ENCODE measurements at regions not wholly inside any gene's neighbourhood (a gene's known extent, or its start where the extent isn't known, plus 50 kb on each side); places are given as distances from the start of the nearest gene placed in this dataset.

- intact Hi-C loops (cut with DNase I) = no loop called here
- no peaks in the 10 kb centered on the region for H3K36me3 ChIP-seq
- TF ChIP-seq POLR2A (IDR thresholded peaks at IDR 0.05) = no peak
- no peak for TF ChIP-seq CTCF (IDR thresholded peaks at IDR 0.05)
- no peaks in the 10 kb centered on the region for H3K4me1 ChIP-seq
- H3K4me3 ChIP-seq (replicated peaks in 1 of 3) = no peak overlapping the region
- no peak overlapping the region for H3K27ac ChIP-seq
- no peak for DNase-seq
- 96 to 97% methylated on average over 8 of the region's 8 CpGs for WGBS, 2 donors
- no peaks in the 10 kb centered on the region for H3K9me3 ChIP-seq
- no peaks in the 10 kb centered on the region for H3K27me3 ChIP-seq
Observed at GRCh38 chr13:85417807-85418206, 381.4 kb downstream of the SLITRK6 start.

- H3K9me3 ChIP-seq = no peaks in the 10 kb centered on the region
- H3K36me3 ChIP-seq = no peaks in the 10 kb centered on the region
- DNase-seq = no peak
- no peak for TF ChIP-seq CTCF (IDR thresholded peaks at IDR 0.05)
- TF ChIP-seq POLR2A (IDR thresholded peaks at IDR 0.05) = no peak
- intact Hi-C loops (cut with DNase I) = no loop called here
- no peak overlapping the region for H3K4me3 ChIP-seq (replicated peaks in 1 of 3)
- H3K27me3 ChIP-seq = no peaks in the 10 kb centered on the region
- WGBS, 2 donors = 91 to 94% methylated on average over 2 of the region's 2 CpGs
- H3K27ac ChIP-seq = no peak overlapping the region
- H3K4me1 ChIP-seq = no peaks in the 10 kb centered on the region
Observed at GRCh38 chr13:85413664-85414063, 385.6 kb downstream of the SLITRK6 start.

GRCh38 chr13:85412448-85412847 is 386.8 kb downstream of the SLITRK6 start:
- H3K9me3 ChIP-seq = no peaks in the 10 kb centered on the region
- intact Hi-C loops (cut with DNase I) = no loop called here
- no peak overlapping the region for H3K27ac ChIP-seq
- no peaks in the 10 kb centered on the region for H3K36me3 ChIP-seq
- no peak for TF ChIP-seq POLR2A (IDR thresholded peaks at IDR 0.05)
- TF ChIP-seq CTCF (IDR thresholded peaks at IDR 0.05) = no peak
- no peak for DNase-seq
- WGBS, 2 donors = 85 to 93% methylated on average over 1 of the region's 1 CpG
- no peaks in the 10 kb centered on the region for H3K4me1 ChIP-seq
- no peak overlapping the region for H3K4me3 ChIP-seq (replicated peaks in 1 of 3)
- H3K27me3 ChIP-seq = no peaks in the 10 kb centered on the region

- 83% methylated on average over 2 of the region's 2 CpGs for WGBS, 2 donors
- H3K36me3 ChIP-seq = no peaks in the 10 kb centered on the region
- no peak overlapping the region for H3K27ac ChIP-seq
- H3K9me3 ChIP-seq = no peaks in the 10 kb centered on the region
- DNase-seq = no peak
- no peak overlapping the region for H3K4me3 ChIP-seq (replicated peaks in 1 of 3)
- intact Hi-C loops (cut with DNase I) = no loop called here
- H3K4me1 ChIP-seq = no peaks in the 10 kb centered on the region
- TF ChIP-seq CTCF (IDR thresholded peaks at IDR 0.05) = no peak
- no peak for TF ChIP-seq POLR2A (IDR thresholded peaks at IDR 0.05)
- no peaks in the 10 kb centered on the region for H3K27me3 ChIP-seq
Observed at GRCh38 chr13:85411591-85411990, 387.6 kb downstream of the SLITRK6 start.

GRCh38 chr13:85408415-85408814 is 390.8 kb downstream of the SLITRK6 start:
- Histone ChIP-seq H3K4me3 (replicated peaks in 1 of 3) (no peak overlapping the region), H3K9me3 (no peaks in the 10 kb centered on the region), H3K36me3 (no peaks in the 10 kb centered on the region), H3K4me1 (no peaks in the 10 kb centered on the region), H3K27me3 (no peaks in the 10 kb centered on the region), H3K27ac (no peak overlapping the region)
- intact Hi-C loops (cut with DNase I) = no loop called here
- 94 to 95% methylated on average over 3 of the region's 3 CpGs for WGBS, 2 donors
- no peak for DNase-seq
- TF ChIP-seq POLR2A (IDR thresholded peaks at IDR 0.05) (no peak), CTCF (IDR thresholded peaks at IDR 0.05) (no peak)
